ENCODE measurements at regions not wholly inside any gene's neighbourhood (a gene's known extent, or its start where the extent isn't known, plus 50 kb on each side); places are given as distances from the start of the nearest gene placed in this dataset.

DNA sequence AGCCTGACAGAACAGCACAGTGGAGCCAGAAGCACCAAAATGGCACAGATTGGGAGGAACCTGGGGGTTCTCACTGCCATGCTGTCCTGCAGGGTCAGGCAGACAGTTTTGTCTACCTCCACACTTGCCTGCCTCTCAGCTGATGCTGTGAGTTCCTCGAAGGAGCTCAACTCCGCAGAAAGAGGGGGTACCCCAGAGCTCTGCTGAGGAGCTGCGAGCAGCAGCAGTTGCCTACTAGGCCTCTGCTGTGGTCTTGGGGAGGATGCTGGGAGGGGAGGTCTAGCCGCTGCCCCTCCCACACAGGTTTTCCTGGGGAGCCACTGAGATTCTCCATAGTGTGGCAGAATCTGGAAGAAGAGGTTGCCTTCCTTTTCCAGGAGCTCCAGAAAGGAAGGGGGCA lies 192.5 kb downstream of the FOXD2 start:
- TF ChIP-seq, protein P1, sequence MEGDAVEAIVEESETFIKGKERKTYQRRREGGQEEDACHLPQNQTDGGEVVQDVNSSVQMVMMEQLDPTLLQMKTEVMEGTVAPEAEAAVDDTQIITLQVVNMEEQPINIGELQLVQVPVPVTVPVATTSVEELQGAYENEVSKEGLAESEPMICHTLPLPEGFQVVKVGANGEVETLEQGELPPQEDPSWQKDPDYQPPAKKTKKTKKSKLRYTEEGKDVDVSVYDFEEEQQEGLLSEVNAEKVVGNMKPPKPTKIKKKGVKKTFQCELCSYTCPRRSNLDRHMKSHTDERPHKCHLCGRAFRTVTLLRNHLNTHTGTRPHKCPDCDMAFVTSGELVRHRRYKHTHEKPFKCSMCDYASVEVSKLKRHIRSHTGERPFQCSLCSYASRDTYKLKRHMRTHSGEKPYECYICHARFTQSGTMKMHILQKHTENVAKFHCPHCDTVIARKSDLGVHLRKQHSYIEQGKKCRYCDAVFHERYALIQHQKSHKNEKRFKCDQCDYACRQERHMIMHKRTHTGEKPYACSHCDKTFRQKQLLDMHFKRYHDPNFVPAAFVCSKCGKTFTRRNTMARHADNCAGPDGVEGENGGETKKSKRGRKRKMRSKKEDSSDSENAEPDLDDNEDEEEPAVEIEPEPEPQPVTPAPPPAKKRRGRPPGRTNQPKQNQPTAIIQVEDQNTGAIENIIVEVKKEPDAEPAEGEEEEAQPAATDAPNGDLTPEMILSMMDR (conservative IDR thresholded peaks at IDR 0.05 in 1 of 2, IDR thresholded peaks at IDR 0.05 in 1 of 2; ENCODE audit: extremely low read depth in 1 of 2, insufficient read depth in 1 of 2, low read depth in 1 of 2, low read length in 2 of 2) = no peak
- TF ChIP-seq EZH2 (IDR thresholded peaks at IDR 0.05; ENCODE audit: borderline replicate concordance, low read length) = no peak
